MM.1S (cell line): ENCODE measurements at regions not wholly inside any gene's neighbourhood (a gene's known extent, or its start where the extent isn't known, plus 50 kb on each side); places are given as distances from the start of the nearest gene placed in this dataset.

Experiments used
- DNase-seq: peaks from one replicate; pipeline ENCODE4 v3.0.0-alpha.2; 2015
- H2AFZ ChIP-seq: fragments of 300-600 bp; sonication (generic); 2 replicates; pipeline ENCODE4 v1.6.0; 2016; ENCODE audit warnings: antibody characterized with exemption, low read length
- H3F3A ChIP-seq: fragments of 300-600 bp; sonication (generic); 2 replicates; pipeline ENCODE4 v1.6.1; 2016; ENCODE audit warnings: mild to moderate bottlenecking, antibody characterized with exemption, low read length, moderate library complexity, mixed read lengths; ENCODE audit not compliant: insufficient read depth
- H3K27ac ChIP-seq: fragments of 300-600 bp; sonication (generic); 2 replicates; pipeline ENCODE4 v1.5.1; 2016; ENCODE audit warnings: mild to moderate bottlenecking, low read length
- H3K27me3 ChIP-seq: fragments of 300-600 bp; sonication (generic); replicated peaks from 2 replicates; pipeline ENCODE4 v1.6.0; 2016; ENCODE audit warnings: low read length; ENCODE audit not compliant: insufficient read depth
- H3K36me3 ChIP-seq: fragments of 300-600 bp; sonication (generic); replicated peaks from 2 replicates; pipeline ENCODE4 v1.6.1; 2016; ENCODE audit warnings: mild to moderate bottlenecking, low read length, mixed read lengths; ENCODE audit not compliant: insufficient read depth
- H3K4me1 ChIP-seq: fragments of 300-600 bp; sonication (generic); 2 replicates; pipeline ENCODE4 v1.6.1; 2016; ENCODE audit warnings: low read length, mixed read lengths
- H3K4me2 ChIP-seq: fragments of 300-600 bp; sonication (generic); 2 replicates; pipeline ENCODE4 v1.6.0; 2016; ENCODE audit warnings: low read depth, low read length
- H3K4me3 ChIP-seq: fragments of 300-600 bp; sonication (generic); 2 replicates; pipeline ENCODE4 v1.5.1; 2016; ENCODE audit warnings: low read length, mixed read lengths
- H3K79me2 ChIP-seq: fragments of 300-600 bp; sonication (generic); 2 replicates; pipeline ENCODE4 v1.6.1; 2016; ENCODE audit warnings: mixed run types, low read length, mixed read lengths
- H3K9ac ChIP-seq: fragments of 300-600 bp; sonication (generic); 2 replicates; pipeline ENCODE4 v1.6.1; 2016; ENCODE audit warnings: low read length, mixed read lengths
- H3K9me2 ChIP-seq: fragments of 300-600 bp; sonication (generic); replicated peaks from 2 replicates; pipeline ENCODE4 v1.6.1; 2016; ENCODE audit warnings: mild to moderate bottlenecking, low read length, mixed read lengths; ENCODE audit not compliant: insufficient read depth
- H3K9me3 ChIP-seq: fragments of 300-600 bp; sonication (generic); replicated peaks from 2 replicates; pipeline ENCODE4 v1.6.1; 2016; ENCODE audit warnings: mild to moderate bottlenecking, low read length, mixed read lengths; ENCODE audit not compliant: insufficient read depth
- H4K20me1 ChIP-seq: fragments of 300-600 bp; sonication (generic); 2 replicates; pipeline ENCODE4 v1.6.1; 2016; ENCODE audit warnings: mild to moderate bottlenecking, low read length, moderate library complexity, mixed read lengths; ENCODE audit not compliant: insufficient read depth
- CTCF ChIP-seq: fragments of 300-600 bp; sonication (generic); IDR thresholded peaks from 2 replicates; pipeline ENCODE4 v1.5.1; 2016; ENCODE audit warnings: antibody characterized with exemption, low read length, mixed read lengths
- EZH2 ChIP-seq: fragments of 300-600 bp; sonication (generic); optimal IDR thresholded peaks from 2 replicates; pipeline ENCODE3; 2017; ENCODE audit warnings: low read depth, mild to moderate bottlenecking, antibody characterized with exemption, low read length, mixed read lengths
- EZH2phosphoT487 ChIP-seq: fragments of 300-600 bp; sonication (generic); IDR thresholded peaks from 2 replicates; pipeline ENCODE4 v1.6.1; 2018; ENCODE audit warnings: antibody characterized with exemption, low read length

- DNase-seq, result no peak
- H3K9me3 ChIP-seq, result no peaks in the 10 kb centered on the region
- no peaks in the 10 kb centered on the region for H3F3A ChIP-seq
- H2AFZ ChIP-seq, result no peak overlapping the region
- H3K4me3 ChIP-seq, result no peak overlapping the region
- H3K9ac ChIP-seq, result no peak overlapping the region
- no peaks in the 10 kb centered on the region for H4K20me1 ChIP-seq
- H3K79me2 ChIP-seq, result no peaks in the 10 kb centered on the region
- no peaks in the 10 kb centered on the region for H3K4me1 ChIP-seq
- no peaks in the 10 kb centered on the region for H3K9me2 ChIP-seq
- H3K27me3 ChIP-seq, result no peaks in the 10 kb centered on the region
- TF ChIP-seq EZH2phosphoT487, result no peak
- TF ChIP-seq CTCF, result no peak
- TF ChIP-seq EZH2, result no peak
- no peaks in the 10 kb centered on the region for H3K36me3 ChIP-seq
- no peak overlapping the region for H3K27ac ChIP-seq
- no peak overlapping the region for H3K4me2 ChIP-seq
These were observed 618.7 kb downstream of the DNAH5 start for GRCh38 chr5:13325765-13326164.

- no peaks in the 10 kb centered on the region for H3K4me1 ChIP-seq
- H4K20me1 ChIP-seq, result no peaks in the 10 kb centered on the region
- H3K79me2 ChIP-seq, result no peaks in the 10 kb centered on the region
- no peak overlapping the region for H3K27ac ChIP-seq
- no peak overlapping the region for H2AFZ ChIP-seq
- no peak overlapping the region for H3K4me2 ChIP-seq
- DNase-seq, result no peak
- TF ChIP-seq CTCF, result no peak
- TF ChIP-seq EZH2, result no peak
- TF ChIP-seq EZH2phosphoT487, result no peak
- no peak overlapping the region for H3K4me3 ChIP-seq
- no peaks in the 10 kb centered on the region for H3K36me3 ChIP-seq
- no peak overlapping the region for H3K9ac ChIP-seq
- no peaks in the 10 kb centered on the region for H3K27me3 ChIP-seq
- no peaks in the 10 kb centered on the region for H3F3A ChIP-seq
- no peaks in the 10 kb centered on the region for H3K9me2 ChIP-seq
- H3K9me3 ChIP-seq, result no peaks in the 10 kb centered on the region
These were observed 621.7 kb downstream of the DNAH5 start for GRCh38 chr5:13322769-13323168.

- DNase-seq, result no peak
- no peaks in the 10 kb centered on the region for H3K9me3 ChIP-seq
- no peaks in the 10 kb centered on the region for H3K27me3 ChIP-seq
- no peak overlapping the region for H3K27ac ChIP-seq
- no peak overlapping the region for H3K9ac ChIP-seq
- no peaks in the 10 kb centered on the region for H3K36me3 ChIP-seq
- no peaks in the 10 kb centered on the region for H3K4me1 ChIP-seq
- H3K9me2 ChIP-seq, result no peaks in the 10 kb centered on the region
- no peak overlapping the region for H3K4me2 ChIP-seq
- TF ChIP-seq CTCF, result no peak
- no peak for TF ChIP-seq EZH2phosphoT487
- TF ChIP-seq EZH2, result no peak
- H3F3A ChIP-seq, result no peaks in the 10 kb centered on the region
- no peaks in the 10 kb centered on the region for H3K79me2 ChIP-seq
- H2AFZ ChIP-seq, result no peak overlapping the region
- H3K4me3 ChIP-seq, result no peak overlapping the region
- H4K20me1 ChIP-seq, result no peaks in the 10 kb centered on the region
These were observed 626.8 kb downstream of the DNAH5 start for GRCh38 chr5:13317654-13318053.
